DND-41 (cell line): ENCODE measurements at regions not wholly inside any gene's neighbourhood (a gene's known extent, or its start where the extent isn't known, plus 50 kb on each side); places are given as distances from the start of the nearest gene placed in this dataset.

ENCODE experiments used
- ATAC-seq: fragments of 200-7000 bp; cut with Tn5 transposase; 3 replicates; pipeline ENCODE4 v1.9.1; 2021; ENCODE audit warnings: low read depth; ENCODE audit not compliant: insufficient read depth
- DNase-seq: peaks from one replicate; pipeline ENCODE4 v3.0.0-alpha.2; 2020
- H2AFZ ChIP-seq: 2 replicates; pipeline ENCODE4 v1.6.0; 2012; ENCODE audit warnings: low read depth, low read length
- H3K27ac ChIP-seq: 2 replicates; pipeline ENCODE4 v1.5.1; 2012; ENCODE audit warnings: low read length, inconsistent platforms
- H3K27me3 ChIP-seq: fragments of 200-600 bp; sonication (generic); 2 replicates; pipeline ENCODE4 v1.6.0; 2012; ENCODE audit warnings: low read length, mild to moderate bottlenecking, inconsistent platforms; ENCODE audit not compliant: insufficient read depth, poor library complexity
- H3K36me3 ChIP-seq: 2 replicates; pipeline ENCODE4 v1.5.1; 2012; ENCODE audit warnings: low read length, inconsistent platforms; ENCODE audit not compliant: insufficient read depth
- H3K4me1 ChIP-seq: 2 replicates; pipeline ENCODE4 v1.5.1; 2012; ENCODE audit warnings: mild to moderate bottlenecking, low read length; ENCODE audit not compliant: insufficient read depth
- H3K4me2 ChIP-seq: 2 replicates; pipeline ENCODE4 v1.6.0; 2012; ENCODE audit warnings: mild to moderate bottlenecking, moderate library complexity, low read length, inconsistent platforms; ENCODE audit not compliant: insufficient read depth
- H3K4me3 ChIP-seq, 2 experiments: fragments of 200-600 bp in 1 of 2; shearing (Covaris generic) in 1 of 2; 2 replicates each; pipeline ENCODE4 v1.5.1; 2012 to 2016; ENCODE audit warnings: inconsistent platforms in 2 of 2, low read length in 2 of 2, mild to moderate bottlenecking in 2 of 2, low read depth in 1 of 2, moderate library complexity in 1 of 2
- H3K79me2 ChIP-seq: 2 replicates; pipeline ENCODE4 v1.6.0; 2012; ENCODE audit warnings: low read length, inconsistent platforms; ENCODE audit not compliant: insufficient read depth
- H3K9ac ChIP-seq: 2 replicates; pipeline ENCODE4 v1.6.0; 2012; ENCODE audit warnings: low read depth, mild to moderate bottlenecking, inconsistent platforms, low read length, moderate library complexity
- H3K9me3 ChIP-seq: 2 replicates; pipeline ENCODE4 v1.5.1; 2012; ENCODE audit warnings: low read length, moderate library complexity, mild to moderate bottlenecking, inconsistent platforms; ENCODE audit not compliant: insufficient read depth, severe bottlenecking
- H4K20me1 ChIP-seq: 2 replicates; pipeline ENCODE4 v1.6.0; 2012; ENCODE audit warnings: low read length; ENCODE audit not compliant: insufficient read depth
- CTCF ChIP-seq: IDR thresholded peaks from 2 replicates; pipeline ENCODE4 v1.5.1; 2012; ENCODE audit warnings: borderline replicate concordance, low read length, moderate library complexity, mild to moderate bottlenecking; ENCODE audit not compliant: poor library complexity, severe bottlenecking; ENCODE audit errors: extremely low read depth
- EZH2 ChIP-seq: IDR thresholded peaks from 3 replicates; pipeline ENCODE4 v1.6.1; 2012; ENCODE audit warnings: borderline replicate concordance, low read depth, mild to moderate bottlenecking, moderate library complexity, low read length, inconsistent platforms; ENCODE audit not compliant: severe bottlenecking

GRCh38 chr12:4024701-4025100, 151.5 kb upstream of the PARP11 start:
- no peak overlapping the region for H2AFZ ChIP-seq

GRCh38 chr12:4015225-4016091, 142.3 kb upstream of the PARP11 start:
- Histone ChIP-seq H3K9me3 (no peaks in the 10 kb centered on the region), H3K4me1 (no peaks in the 10 kb centered on the region), H3K9ac (no peak overlapping the region), H2AFZ (no peak overlapping the region), H3K36me3 (no peaks in the 10 kb centered on the region), H3K4me3 (no peak overlapping the region), H4K20me1 (no peaks in the 10 kb centered on the region), H3K27ac (no peak overlapping the region), H3K79me2 (no peaks in the 10 kb centered on the region), H3K27me3 (peaks cover 9% of the 10 kb centered on the region), H3K4me2 (no peak overlapping the region)
- ATAC-seq = no peak
- DNase-seq = no peak
- TF ChIP-seq CTCF = no peak
- TF ChIP-seq EZH2 = no peak

More at GRCh38 chr12:4024701-4025100, 151.5 kb upstream of the PARP11 start:
- Histone ChIP-seq H3K79me2 (no peaks in the 10 kb centered on the region), H3K9ac (no peak overlapping the region), H3K27me3 (no peaks in the 10 kb centered on the region), H3K36me3 (no peaks in the 10 kb centered on the region), H3K4me1 (peaks cover 4% of the 10 kb centered on the region; the same call in 1 of the 2 replicates), H3K27ac (no peak overlapping the region), H4K20me1 (no peaks in the 10 kb centered on the region), H3K4me3 (no peak overlapping the region), H3K4me2 (no peak overlapping the region), H3K9me3 (no peaks in the 10 kb centered on the region)
- no peak for TF ChIP-seq CTCF
- TF ChIP-seq EZH2 = no peak
- no peak for ATAC-seq
- no peak for DNase-seq

- no peak overlapping the region for H3K9ac ChIP-seq
Measured at GRCh38 chr12:4014858-4015224, 141.6 kb upstream of the PARP11 start.

More at GRCh38 chr12:4014858-4015224, 141.6 kb upstream of the PARP11 start:
- Histone ChIP-seq H3K79me2 (no peaks in the 10 kb centered on the region), H2AFZ (no peak overlapping the region), H4K20me1 (no peaks in the 10 kb centered on the region), H3K27me3 (peaks cover 9% of the 10 kb centered on the region), H3K4me3 (no peak overlapping the region), H3K4me2 (no peak overlapping the region), H3K9me3 (no peaks in the 10 kb centered on the region), H3K27ac (no peak overlapping the region), H3K4me1 (no peaks in the 10 kb centered on the region), H3K36me3 (no peaks in the 10 kb centered on the region)
- ATAC-seq = no peak
- no peak for DNase-seq
- TF ChIP-seq CTCF (no peak), EZH2 (no peak)
